GM18520 (cell line): ENCODE measurements at regions not wholly inside any gene's neighbourhood (a gene's known extent, or its start where the extent isn't known, plus 50 kb on each side); places are given as distances from the start of the nearest gene placed in this dataset.
"Not testable (repeated sequence)": the region's sequence is repeated elsewhere in the genome, so short reads cannot be mapped to it uniquely, and the experiment has no call there.

Experiments
- ATAC-seq: cut with Tn5 transposase; IDR thresholded peaks from one replicate; pipeline ENCODE4 v1.9.1; 2021; ENCODE audit not compliant: unreplicated experiment

- ATAC-seq: no peak
Measured at GRCh38 chr1:229161740-229162139, 109.2 kb upstream of the RAB4A start.

- no peak for ATAC-seq
Measured at GRCh38 chr1:229162825-229163515, 107.9 kb upstream of the RAB4A start.

GRCh38 chr1:229164348-229164747 is 106.6 kb upstream of the RAB4A start:
- no peak for ATAC-seq

GRCh38 chr1:229164836-229165735 is 105.8 kb upstream of the RAB4A start:
- ATAC-seq: no peak

GRCh38 chr1:229167318-229167717 is 103.6 kb upstream of the RAB4A start:
- ATAC-seq: no peak

- no peak for ATAC-seq
Measured at GRCh38 chr1:229169399-229169798, 101.5 kb upstream of the RAB4A start.

- ATAC-seq: no peak
Measured at GRCh38 chr1:229170274-229170673, 100.6 kb upstream of the RAB4A start.

GRCh38 chr1:229170778-229171505 is 100.0 kb upstream of the RAB4A start:
- ATAC-seq: no peak

- ATAC-seq: no peak
Measured at GRCh38 chr1:229171934-229172333, 99.0 kb upstream of the RAB4A start.

GRCh38 chr1:229173491-229174476 is 97.1 kb upstream of the RAB4A start:
- ATAC-seq: not testable (repeated sequence)

- not testable (repeated sequence) for ATAC-seq
Measured at GRCh38 chr1:229175297-229175696, 95.6 kb upstream of the RAB4A start.

- not testable (repeated sequence) for ATAC-seq
Measured at GRCh38 chr1:229176457-229176856, 94.5 kb upstream of the RAB4A start.

GRCh38 chr1:229180161-229180560 is 90.8 kb upstream of the RAB4A start:
- no peak for ATAC-seq

- ATAC-seq: no peak
Measured at GRCh38 chr1:229181419-229181818, 89.5 kb upstream of the RAB4A start.

- ATAC-seq: no peak
Measured at GRCh38 chr1:229183588-229183987, 87.3 kb upstream of the RAB4A start.

GRCh38 chr1:229184066-229184465 is 86.8 kb upstream of the RAB4A start:
- no peak for ATAC-seq

- no peak for ATAC-seq
Measured at GRCh38 chr1:229185963-229186362, 84.9 kb upstream of the RAB4A start.

GRCh38 chr1:229186373-229187056 is 84.4 kb upstream of the RAB4A start:
- peak; percentile 68 for ATAC-seq

GRCh38 chr1:229190057-229190575 is 80.8 kb upstream of the RAB4A start:
- ATAC-seq: no peak
